CD4-positive, alpha-beta T cell (primary cell): ENCODE measurements at regions not wholly inside any gene's neighbourhood (a gene's known extent, or its start where the extent isn't known, plus 50 kb on each side); places are given as distances from the start of the nearest gene placed in this dataset.

ENCODE experiments used
- ATAC-seq: fragments of 200-7000 bp; cut with Tn5 transposase; one replicate; pipeline ENCODE4 v1.10.0; 2022; ENCODE audit warnings: mild to moderate bottlenecking; ENCODE audit not compliant: poor library complexity
- CTCF ChIA-PET: fragments of 350-600 bp; sonication (Branson Sonifier 250); formaldehyde crosslinking; loops from one replicate; lab custom pipeline; 2021; ENCODE audit warnings: antibody characterized with exemption, inconsistent platforms; lab: Charles Lee
- POLR2A ChIA-PET: fragments of 350-600 bp; sonication (Branson Sonifier 250); formaldehyde crosslinking; loops from one replicate; lab custom pipeline; 2021; ENCODE audit warnings: antibody characterized with exemption, inconsistent platforms; lab: Charles Lee
- DNase-seq, 14 experiments: peaks; one replicate each; pipeline ENCODE4 v3.0.0-alpha.2; 2013 to 2020; ENCODE audit warnings: mixed read lengths in 2 of 14
- H3K27ac ChIP-seq, 2 donors: one replicate each; pipeline versions ENCODE4 v1.5.1 to v1.7.0; 2013; ENCODE audit warnings: low read length in 2 of 2, low read depth in 1 of 2, mild to moderate bottlenecking in 1 of 2
- H3K27me3 ChIP-seq, 2 experiments: 1 replicate in 1 of 2; 2 replicates in 1 of 2; pipeline versions ENCODE4 v1.6.1 to v1.7.0; 2013; ENCODE audit warnings: low read length in 2 of 2, control low read depth in 1 of 2, mild to moderate bottlenecking in 1 of 2, moderate library complexity in 1 of 2; ENCODE audit not compliant: insufficient read depth in 2 of 2, control insufficient read depth in 1 of 2
- H3K36me3 ChIP-seq: one replicate; pipeline ENCODE4 v1.6.1; 2013; ENCODE audit warnings: low read length, control low read depth; ENCODE audit not compliant: insufficient read depth
- H3K4me1 ChIP-seq: one replicate; pipeline ENCODE4 v1.6.1; 2013; ENCODE audit warnings: low read length, control low read depth; ENCODE audit not compliant: insufficient read depth
- H3K4me3 ChIP-seq: one replicate; pipeline ENCODE4 v1.5.1; 2013; ENCODE audit warnings: mild to moderate bottlenecking, low read length, moderate library complexity
- H3K9me3 ChIP-seq, 2 experiments: 1 replicate in 1 of 2; 2 replicates in 1 of 2; pipeline versions ENCODE4 v1.6.1 to v1.7.0; 2013; ENCODE audit warnings: low read length in 2 of 2, mild to moderate bottlenecking in 2 of 2, control low read depth in 1 of 2, moderate library complexity in 1 of 2; ENCODE audit not compliant: control insufficient read depth in 1 of 2, insufficient read depth in 1 of 2
- H3K27ac Mint-ChIP-seq: one replicate; pipeline ENCODE4 v1.8.0; 2020; ENCODE audit warnings: mixed read lengths
- H3K27me3 Mint-ChIP-seq: one replicate; pipeline ENCODE4 v1.8.0; 2021; ENCODE audit warnings: mixed read lengths
- H3K36me3 Mint-ChIP-seq: one replicate; pipeline ENCODE4 v1.8.0; 2021; ENCODE audit warnings: low read depth, mixed read lengths
- H3K4me1 Mint-ChIP-seq: one replicate; pipeline ENCODE4 v1.8.0; 2021; ENCODE audit warnings: low read depth, mixed read lengths
- H3K4me3 Mint-ChIP-seq: one replicate; pipeline ENCODE4 v1.8.0; 2020; ENCODE audit warnings: mild to moderate bottlenecking, mixed read lengths
- H3K9me3 Mint-ChIP-seq: one replicate; pipeline ENCODE4 v1.8.0; 2020; ENCODE audit warnings: mixed read lengths
- CTCF ChIP-seq: fragments of 200-600 bp; IDR thresholded peaks from one replicate; pipeline ENCODE4 v1.8.0; 2022; ENCODE audit warnings: antibody characterized with exemption, mild to moderate bottlenecking
- intact Hi-C, 2 experiments: fragments of 100-400 bp; cut with DNase I in 1 of 2; cut with micrococcal nuclease in 1 of 2; formaldehyde crosslinking; loops; one replicate each; pipeline versions ENCODE4 v1.15.1 to v1.9.0; 2023 to 2025; cut with DNase I, micrococcal nuclease

GRCh38 chr15:62753518-62754221, 288.9 kb upstream of the TPM1 start:
- Histone ChIP-seq H3K36me3 (no peaks in the 10 kb centered on the region), H3K27ac (no peak overlapping the region), H3K27me3 (peaks cover 4% of the 10 kb centered on the region in 2 experiments), H3K4me3 (no peak overlapping the region), H3K4me1 (no peaks in the 10 kb centered on the region), H3K9me3 (no peaks in the 10 kb centered on the region)
- ChIA-PET CTCF (no interaction called here), POLR2A (no interaction called here)
- no peak for ATAC-seq
- intact Hi-C loops, result no loop called here
- no peaks in the 10 kb centered on the region for H3K9me3 Mint-ChIP-seq
- peaks cover 5% of the 10 kb centered on the region for H3K27me3 Mint-ChIP-seq
- no peak for DNase-seq
- H3K27ac Mint-ChIP-seq, result no peak overlapping the region
- no peaks in the 10 kb centered on the region for H3K36me3 Mint-ChIP-seq
- no peak for TF ChIP-seq CTCF
- no peaks in the 10 kb centered on the region for H3K4me1 Mint-ChIP-seq
- H3K4me3 Mint-ChIP-seq, result no peak overlapping the region

- DNase-seq (no peak), ATAC-seq (no peak)
- ChIA-PET POLR2A (no interaction called here), CTCF (no interaction called here)
- Mint-ChIP-seq H3K9me3 (no peaks in the 10 kb centered on the region), H3K4me3 (no peak overlapping the region), H3K4me1 (no peaks in the 10 kb centered on the region), H3K36me3 (no peaks in the 10 kb centered on the region), H3K27me3 (peaks cover 5% of the 10 kb centered on the region), H3K27ac (no peak overlapping the region)
- no peak for TF ChIP-seq CTCF
- Histone ChIP-seq H3K36me3 (no peaks in the 10 kb centered on the region), H3K27ac (no peak overlapping the region), H3K27me3 (peaks cover 0 to 4% of the 10 kb centered on the region in 2 experiments), H3K4me1 (no peaks in the 10 kb centered on the region), H3K4me3 (no peak overlapping the region), H3K9me3 (no peaks in the 10 kb centered on the region)
- intact Hi-C loops, result no loop called here
These were observed 286.1 kb upstream of the TPM1 start for GRCh38 chr15:62756326-62756994.

GRCh38 chr15:62756995-62757360, 285.6 kb upstream of the TPM1 start:
- Mint-ChIP-seq H3K36me3 (no peaks in the 10 kb centered on the region), H3K27me3 (peaks cover 5% of the 10 kb centered on the region), H3K9me3 (no peaks in the 10 kb centered on the region), H3K4me3 (no peak overlapping the region), H3K4me1 (no peaks in the 10 kb centered on the region), H3K27ac (no peak overlapping the region)
- POLR2A ChIA-PET, result no interaction called here
- H3K4me3 ChIP-seq, result no peak overlapping the region
- no peak overlapping the region for H3K27ac ChIP-seq
- intact Hi-C loops, result loop anchor here in 1 of 2 experiments (1.0 kb wide), 1 partner anchor 30 kb away; no protein-coding TSS in a partner anchor
- CTCF ChIA-PET, result no interaction called here
- TF ChIP-seq CTCF, result no peak
- H3K36me3 ChIP-seq, result no peaks in the 10 kb centered on the region
- H3K9me3 ChIP-seq, result no peaks in the 10 kb centered on the region
- H3K27me3 ChIP-seq, result peaks cover 0 to 4% of the 10 kb centered on the region in 2 experiments
- DNase-seq (no peak), ATAC-seq (no peak)
- H3K4me1 ChIP-seq, result no peaks in the 10 kb centered on the region
